Gastroesophageal sphincter (tissue), 4 donors: ENCODE measurements at regions not wholly inside any gene's neighbourhood (a gene's known extent, or its start where the extent isn't known, plus 50 kb on each side); places are given as distances from the start of the nearest gene placed in this dataset.

Experiments used
- ATAC-seq: fragments of 150-250 bp; one replicate; pipeline ENCODE4 v1.9.1; 2016; ENCODE audit warnings: mild to moderate bottlenecking, moderate library complexity
- H3K27ac ChIP-seq, 4 donors: fragments of 200-600 bp; sonication (generic) in 3 of 4; 1 replicate in 3 of 4; 2 replicates in 1 of 4; pipeline ENCODE4 v1.5.1; 2016 to 2019
- H3K27me3 ChIP-seq: fragments of 200-600 bp; sonication (generic); one replicate; pipeline ENCODE4 v1.5.1; 2019
- H3K36me3 ChIP-seq, 2 donors: fragments of 200-600 bp; sonication (generic); one replicate each; pipeline ENCODE4 v1.5.1; 2019; ENCODE audit warnings: control low read depth in 1 of 2
- H3K4me1 ChIP-seq, 3 donors: fragments of 200-600 bp; sonication (generic); 1 replicate in 2 of 3; 2 replicates in 1 of 3; pipeline ENCODE4 v1.5.1; 2016 to 2019; ENCODE audit warnings: control low read depth in 2 of 3
- H3K4me3 ChIP-seq, 2 donors: fragments of 200-600 bp; sonication (generic); one replicate each; pipeline ENCODE4 v1.5.1; 2019; ENCODE audit warnings: mild to moderate bottlenecking in 1 of 2, moderate library complexity in 1 of 2
- H3K9me3 ChIP-seq, 3 donors: fragments of 200-600 bp; sonication (generic); one replicate each; pipeline ENCODE4 v1.5.1; 2017 to 2019; ENCODE audit warnings: control low read depth in 2 of 3
- EP300 ChIP-seq: sonication (generic); formaldehyde crosslinking; IDR thresholded peaks from one replicate; pipeline ENCODE4 v1.6.1; 2017; ENCODE audit warnings: antibody characterized with exemption, mild to moderate bottlenecking
- POLR2A ChIP-seq, 2 donors: fragments of 450-650 bp; IDR thresholded peaks; one replicate each; pipeline ENCODE4 v1.6.1; 2017; ENCODE audit warnings: antibody characterized with exemption in 2 of 2, mild to moderate bottlenecking in 2 of 2, moderate library complexity in 1 of 2
- POLR2AphosphoS5 ChIP-seq: sonication (generic); formaldehyde crosslinking; IDR thresholded peaks from one replicate; pipeline ENCODE4 v1.6.1; 2017; ENCODE audit warnings: antibody characterized with exemption
- WGBS, 2 donors: methylation state at CpG; one replicate each; pipeline ENCODE4 v1.1.5; 2018; ENCODE audit warnings: low coverage in 1 of 2; 5-methylcytosine and 5-hydroxymethylcytosine counted together
- TF ChIP-seq, protein P1 (sequence below), 4 experiments: fragments of 200-600 bp in 2 of 4; fragments of 450-650 bp in 2 of 4; sonication (generic) in 1 of 4; IDR thresholded peaks; one replicate each; pipeline ENCODE4 v1.5.1; 2017 to 2019; ENCODE audit warnings: antibody characterized with exemption in 4 of 4, mild to moderate bottlenecking in 2 of 4, moderate library complexity in 2 of 4

DNA sequence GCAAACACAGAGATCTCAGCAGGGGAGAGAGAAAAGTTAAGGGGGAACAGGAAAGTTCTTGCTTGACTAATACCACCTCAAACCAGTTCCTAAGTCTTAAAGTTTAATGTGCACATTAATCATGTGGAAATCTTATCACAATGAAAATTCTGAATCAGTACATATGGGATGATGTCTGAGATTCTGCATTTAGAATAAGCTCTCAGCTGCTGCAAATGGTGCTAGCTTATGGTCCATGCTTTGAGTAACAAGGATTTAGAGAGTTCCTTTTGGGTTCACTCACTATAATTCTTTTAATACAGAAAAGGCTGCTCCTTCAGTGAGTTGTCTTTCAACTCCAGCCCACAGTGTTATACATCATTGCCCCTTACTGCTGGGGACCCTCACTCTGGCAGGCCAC lies 99.5 kb upstream of the THRB start:
- H3K9me3 ChIP-seq: no peaks in the 10 kb centered on the region
- H3K4me1 ChIP-seq: peaks cover 9 to 39% (median 15%) of the 10 kb centered on the region in 3 donors
- no peaks in the 10 kb centered on the region for H3K36me3 ChIP-seq
- no peak overlapping the region for H3K27ac ChIP-seq
- no peak for ATAC-seq
- H3K4me3 ChIP-seq: no peak overlapping the region
- no peaks in the 10 kb centered on the region for H3K27me3 ChIP-seq
- TF ChIP-seq POLR2A (IDR thresholded peaks at IDR 0.05) (no peak), POLR2AphosphoS5 (no peak), EP300 (no peak)
- TF ChIP-seq, protein P1, sequence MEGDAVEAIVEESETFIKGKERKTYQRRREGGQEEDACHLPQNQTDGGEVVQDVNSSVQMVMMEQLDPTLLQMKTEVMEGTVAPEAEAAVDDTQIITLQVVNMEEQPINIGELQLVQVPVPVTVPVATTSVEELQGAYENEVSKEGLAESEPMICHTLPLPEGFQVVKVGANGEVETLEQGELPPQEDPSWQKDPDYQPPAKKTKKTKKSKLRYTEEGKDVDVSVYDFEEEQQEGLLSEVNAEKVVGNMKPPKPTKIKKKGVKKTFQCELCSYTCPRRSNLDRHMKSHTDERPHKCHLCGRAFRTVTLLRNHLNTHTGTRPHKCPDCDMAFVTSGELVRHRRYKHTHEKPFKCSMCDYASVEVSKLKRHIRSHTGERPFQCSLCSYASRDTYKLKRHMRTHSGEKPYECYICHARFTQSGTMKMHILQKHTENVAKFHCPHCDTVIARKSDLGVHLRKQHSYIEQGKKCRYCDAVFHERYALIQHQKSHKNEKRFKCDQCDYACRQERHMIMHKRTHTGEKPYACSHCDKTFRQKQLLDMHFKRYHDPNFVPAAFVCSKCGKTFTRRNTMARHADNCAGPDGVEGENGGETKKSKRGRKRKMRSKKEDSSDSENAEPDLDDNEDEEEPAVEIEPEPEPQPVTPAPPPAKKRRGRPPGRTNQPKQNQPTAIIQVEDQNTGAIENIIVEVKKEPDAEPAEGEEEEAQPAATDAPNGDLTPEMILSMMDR (IDR thresholded peaks at IDR 0.05): no peak

DNA sequence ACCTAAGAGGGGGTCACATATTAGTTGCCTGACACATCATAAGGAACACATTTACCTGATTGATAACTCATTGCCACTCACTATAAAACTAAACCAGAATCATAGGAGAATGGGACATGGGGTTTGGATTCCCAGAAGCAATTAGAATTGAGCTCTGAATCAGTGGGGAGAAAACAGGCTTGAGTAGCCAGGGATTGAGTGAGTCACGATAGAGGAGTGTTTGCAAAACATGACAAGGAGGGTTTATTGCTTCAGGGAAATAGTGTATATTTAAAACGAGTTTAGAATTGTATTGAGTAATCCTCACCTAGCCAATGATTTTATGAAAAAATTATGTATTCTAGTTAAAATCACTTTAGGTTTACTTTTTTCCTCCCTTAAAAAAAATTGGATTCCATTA lies 101.1 kb upstream of the THRB start:
- Histone ChIP-seq H3K36me3 (no peaks in the 10 kb centered on the region), H3K27ac (no peak overlapping the region), H3K27me3 (no peaks in the 10 kb centered on the region), H3K4me3 (no peak overlapping the region), H3K9me3 (no peaks in the 10 kb centered on the region), H3K4me1 (peaks cover 4 to 24% (median 6%) of the 10 kb centered on the region in 3 donors)
- WGBS, 2 donors: 14 to 35% methylated on average over 2 of the region's 2 CpGs
- no peak for ATAC-seq
- peak; percentile 31 for TF ChIP-seq POLR2AphosphoS5
- no peak for TF ChIP-seq POLR2A (IDR thresholded peaks at IDR 0.05)
- TF ChIP-seq, protein P1 (IDR thresholded peaks at IDR 0.05): no peak

DNA sequence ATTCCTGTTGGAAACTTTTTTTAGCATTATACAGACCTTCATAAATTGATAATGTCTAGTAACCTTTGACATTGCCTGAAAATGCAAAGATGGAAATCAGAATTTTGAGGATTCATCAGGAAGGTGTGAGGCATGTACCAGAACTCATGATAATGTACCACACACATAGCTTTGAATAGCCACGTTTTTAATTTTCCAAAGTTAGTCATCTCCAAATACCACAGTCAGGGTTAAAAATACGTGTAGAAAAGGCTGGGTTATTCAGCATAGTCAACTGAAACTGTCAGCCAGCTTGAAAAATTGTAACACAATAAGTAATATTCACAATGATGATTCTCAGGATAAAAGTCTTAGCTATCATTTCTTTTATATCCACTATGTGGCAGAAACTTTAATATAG lies 102.0 kb upstream of the THRB start:
- 51 to 75% methylated on average over 2 of the region's 2 CpGs for WGBS, 2 donors
- Histone ChIP-seq H3K9me3 (no peaks in the 10 kb centered on the region), H3K4me3 (no peak overlapping the region), H3K36me3 (no peaks in the 10 kb centered on the region), H3K27ac (no peak overlapping the region), H3K27me3 (no peaks in the 10 kb centered on the region), H3K4me1 (peaks cover 4 to 24% (median 6%) of the 10 kb centered on the region in 3 donors)
- ATAC-seq: no peak
- TF ChIP-seq POLR2A (IDR thresholded peaks at IDR 0.05) (no peak), POLR2AphosphoS5 (no peak), EP300 (no peak)
- TF ChIP-seq, protein P1 (IDR thresholded peaks at IDR 0.05): no peak

DNA sequence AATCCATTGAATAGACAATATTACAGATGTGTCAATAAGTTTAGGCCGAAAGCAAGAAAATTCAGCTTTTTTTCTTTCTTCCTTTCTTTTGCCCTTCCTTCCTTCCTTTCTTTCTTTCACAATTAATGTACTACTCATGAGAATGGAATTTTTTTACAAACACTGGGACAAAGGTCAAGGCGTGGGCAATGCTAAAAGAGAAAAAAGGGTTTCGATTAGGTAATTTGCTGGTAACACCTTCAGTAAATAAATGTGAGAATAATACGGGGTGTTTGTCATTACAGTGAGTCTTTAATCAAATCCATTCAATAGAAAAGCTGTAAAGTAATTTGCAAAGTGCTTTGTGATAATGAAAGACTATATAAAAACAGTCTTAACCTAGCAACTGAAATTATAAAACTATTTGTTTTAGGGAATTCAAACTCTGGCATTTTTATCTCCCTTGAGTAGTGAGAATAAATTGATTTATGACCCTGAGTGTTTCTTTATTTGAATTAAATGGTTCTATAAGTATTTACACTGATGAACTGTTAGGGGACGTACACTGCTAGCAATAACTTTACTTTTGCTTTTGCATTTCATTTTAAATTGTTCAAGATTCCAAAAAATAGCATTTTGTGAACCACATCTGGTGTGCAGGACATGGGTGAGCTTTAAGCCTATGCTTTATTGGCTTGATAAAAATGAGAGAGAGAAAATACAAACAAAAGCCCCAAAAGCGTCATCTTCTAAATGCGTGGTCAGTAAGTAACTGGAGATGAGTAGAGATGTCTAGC lies 104.2 kb upstream of the THRB start:
- Histone ChIP-seq H3K4me1 (peaks cover 4 to 18% (median 6%) of the 10 kb centered on the region in 3 donors), H3K27me3 (no peaks in the 10 kb centered on the region), H3K27ac (no peak overlapping the region), H3K9me3 (no peaks in the 10 kb centered on the region), H3K36me3 (no peaks in the 10 kb centered on the region), H3K4me3 (no peak overlapping the region)
- TF ChIP-seq EP300 (no peak), POLR2AphosphoS5 (peak; percentile 13)
- ATAC-seq: no peak
- 40 to 42% methylated on average over 7 of the region's 7 CpGs for WGBS, 2 donors

DNA sequence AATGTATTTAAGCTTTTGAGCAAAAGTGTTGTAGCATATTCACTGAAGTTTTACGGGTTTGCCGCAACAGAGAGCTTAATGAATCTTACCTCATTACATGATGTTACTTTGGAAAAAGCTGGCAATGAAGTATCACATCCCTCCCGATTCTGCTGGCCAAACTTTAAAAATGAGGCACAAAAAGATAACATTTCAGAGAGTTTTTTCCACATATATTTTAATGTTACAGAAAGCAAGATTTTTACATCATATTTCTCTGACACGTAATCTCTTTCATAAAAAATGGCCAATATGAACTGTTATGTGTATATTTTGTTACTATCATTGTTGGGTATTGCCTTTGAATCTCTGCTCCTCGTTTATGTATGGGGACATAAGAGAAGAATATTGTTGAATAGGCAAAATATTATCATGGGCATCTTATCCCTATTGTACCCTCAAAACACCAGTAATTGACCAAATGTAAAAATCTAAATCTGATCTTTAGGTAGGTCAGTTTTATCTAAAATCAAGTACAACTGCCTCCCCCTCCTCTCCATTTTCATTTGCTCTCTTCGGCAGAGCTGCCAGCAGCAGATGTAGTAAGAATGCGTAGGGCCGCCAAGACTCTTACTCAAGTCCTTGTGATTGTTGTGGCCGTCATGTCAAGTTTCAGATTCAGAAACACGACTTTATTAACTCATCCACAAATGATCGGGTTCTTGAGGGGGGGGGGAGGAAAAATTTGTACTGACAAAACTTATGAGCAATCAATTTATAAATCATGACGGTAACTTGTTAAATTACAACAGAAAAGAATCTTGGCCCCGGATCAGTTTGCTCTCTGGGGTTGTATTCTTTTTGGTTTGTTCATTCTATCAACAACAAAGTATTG lies 106.7 kb upstream of the THRB start:
- WGBS, 2 donors: 75 to 80% methylated on average over 13 of the region's 13 CpGs
- H3K27me3 ChIP-seq: no peaks in the 10 kb centered on the region

More for the DNA sequence above, 106.7 kb upstream of the THRB start:
- Histone ChIP-seq H3K27ac (no peak overlapping the region), H3K9me3 (no peaks in the 10 kb centered on the region), H3K4me3 (no peak overlapping the region), H3K4me1 (peaks cover 4 to 9% (median 6%) of the 10 kb centered on the region in 3 donors), H3K36me3 (no peaks in the 10 kb centered on the region)
- ATAC-seq: peak; percentile 52
- TF ChIP-seq EP300 (no peak), POLR2AphosphoS5 (no peak), POLR2A (IDR thresholded peaks at IDR 0.05) (no peak)
- TF ChIP-seq, protein P1 (IDR thresholded peaks at IDR 0.05): no peak
